Stimulated activated CD8-positive, alpha-beta memory T cell treated with anti-CD3 and anti-CD28 coated beads, Interleukin-4, amount 100 ng/mL, for 48 hours (primary cell): ENCODE measurements at regions not wholly inside any gene's neighbourhood (a gene's known extent, or its start where the extent isn't known, plus 50 kb on each side); places are given as distances from the start of the nearest gene placed in this dataset.

ENCODE experiments used
- DNase-seq: peaks from one replicate; pipeline ENCODE4 v3.0.0-alpha.2; 2020

- no peak for DNase-seq
Measured at GRCh38 chr10:128725531-128725930, 599.3 kb upstream of the MKI67 start.

- no peak for DNase-seq
Measured at GRCh38 chr10:128727114-128727513, 600.9 kb upstream of the MKI67 start.

- no peak for DNase-seq
Measured at GRCh38 chr10:128729910-128730420, 603.7 kb upstream of the MKI67 start.

GRCh38 chr10:128730922-128731321 is 604.7 kb upstream of the MKI67 start:
- no peak for DNase-seq

GRCh38 chr10:128734161-128734560 is 607.9 kb upstream of the MKI67 start:
- DNase-seq, result no peak

- DNase-seq, result no peak
Measured at GRCh38 chr10:128734734-128735133, 608.5 kb upstream of the MKI67 start.

- DNase-seq, result no peak
Measured at GRCh38 chr10:128735996-128736395, 609.8 kb upstream of the MKI67 start.

GRCh38 chr10:128738386-128738915 is 612.2 kb upstream of the MKI67 start:
- DNase-seq, result no peak

- DNase-seq, result no peak
Measured at GRCh38 chr10:128739930-128740329, 613.7 kb upstream of the MKI67 start.

- no peak for DNase-seq
Measured at GRCh38 chr10:128741180-128741579, 615.0 kb upstream of the MKI67 start.

- DNase-seq, result no peak
Measured at GRCh38 chr10:128741680-128742079, 615.5 kb upstream of the MKI67 start.

GRCh38 chr10:128744092-128744491 is 617.9 kb upstream of the MKI67 start:
- no peak for DNase-seq

GRCh38 chr10:128744811-128745305 is 618.6 kb upstream of the MKI67 start:
- DNase-seq, result no peak

- no peak for DNase-seq
Measured at GRCh38 chr10:128747582-128748346, 621.5 kb upstream of the MKI67 start.

- DNase-seq, result no peak
Measured at GRCh38 chr10:128751284-128751683, 625.1 kb upstream of the MKI67 start.

- DNase-seq, result no peak
Measured at GRCh38 chr10:128751851-128752250, 625.6 kb upstream of the MKI67 start.

GRCh38 chr10:128759174-128759573 is 633.0 kb upstream of the MKI67 start:
- no peak for DNase-seq

- no peak for DNase-seq
Measured at GRCh38 chr10:128763588-128763987, 637.4 kb upstream of the MKI67 start.

- DNase-seq, result no peak
Measured at GRCh38 chr10:128764190-128764589, 638.0 kb upstream of the MKI67 start.

- no peak for DNase-seq
Measured at GRCh38 chr10:128766915-128767314, 640.7 kb upstream of the MKI67 start.

- no peak for DNase-seq
Measured at GRCh38 chr10:128774979-128775378, 648.8 kb upstream of the MKI67 start.

- no peak for DNase-seq
Measured at GRCh38 chr10:128775743-128776142, 649.5 kb upstream of the MKI67 start.

- DNase-seq, result no peak
Measured at GRCh38 chr10:128776673-128777252, 650.5 kb upstream of the MKI67 start.

- no peak for DNase-seq
Measured at GRCh38 chr10:128777342-128777741, 651.1 kb upstream of the MKI67 start.
